Ovary (tissue), 3 donors: ENCODE measurements at regions not wholly inside any gene's neighbourhood (a gene's known extent, or its start where the extent isn't known, plus 50 kb on each side); places are given as distances from the start of the nearest gene placed in this dataset.

ENCODE experiments used
- CTCF ChIP-seq, 3 donors: fragments of 450-650 bp in 2 of 3; fragments of 200-600 bp in 1 of 3; IDR thresholded peaks; one replicate each; pipeline versions ENCODE4 v1.5.1 to v1.8.0; 2016 to 2022; ENCODE audit warnings: antibody characterized with exemption in 3 of 3, mild to moderate bottlenecking in 1 of 3
- EP300 ChIP-seq: sonication (generic); formaldehyde crosslinking; IDR thresholded peaks from one replicate; pipeline ENCODE4 v1.6.1; 2017; ENCODE audit warnings: antibody characterized with exemption
- POLR2A ChIP-seq: fragments of 450-650 bp; IDR thresholded peaks from one replicate; pipeline ENCODE4 v1.6.1; 2017; ENCODE audit warnings: antibody characterized with exemption, mild to moderate bottlenecking, moderate library complexity
- donor health status: DM: no; HTN: no; CAD: no.

- TF ChIP-seq CTCF (IDR thresholded peaks at IDR 0.05) (no peak), POLR2A (no peak), EP300 (no peak)
These were observed 125.8 kb upstream of the EFEMP1 start for GRCh38 chr2:56049233-56049845.
